Cardiac fibroblast (primary cell): ENCODE measurements at regions not wholly inside any gene's neighbourhood (a gene's known extent, or its start where the extent isn't known, plus 50 kb on each side); places are given as distances from the start of the nearest gene placed in this dataset.
"Not testable (repeated sequence)": the region's sequence is repeated elsewhere in the genome, so short reads cannot be mapped to it uniquely, and the experiment has no call there.

ENCODE experiments used
- DNase-seq, 2 donors: peaks; one replicate each; pipeline versions ENCODE4 v3.0.0 to v3.0.0-alpha.2; 2010; ENCODE audit warnings: low read depth in 2 of 2
- H3K4me3 ChIP-seq, 2 donors: replicated peaks in 1 of 2; 1 replicate in 1 of 2; 2 replicates in 1 of 2; pipeline ENCODE4 v1.5.1; 2011; ENCODE audit warnings: low read depth in 2 of 2, low read length in 2 of 2, mild to moderate bottlenecking in 2 of 2, moderate library complexity in 1 of 2
- TF ChIP-seq, protein P1 (sequence below): IDR thresholded peaks from one replicate; pipeline ENCODE4 v1.5.1; 2011; ENCODE audit warnings: low read depth, mild to moderate bottlenecking, low read length, inconsistent platforms

- DNase-seq = no peak
- TF ChIP-seq, protein P1, sequence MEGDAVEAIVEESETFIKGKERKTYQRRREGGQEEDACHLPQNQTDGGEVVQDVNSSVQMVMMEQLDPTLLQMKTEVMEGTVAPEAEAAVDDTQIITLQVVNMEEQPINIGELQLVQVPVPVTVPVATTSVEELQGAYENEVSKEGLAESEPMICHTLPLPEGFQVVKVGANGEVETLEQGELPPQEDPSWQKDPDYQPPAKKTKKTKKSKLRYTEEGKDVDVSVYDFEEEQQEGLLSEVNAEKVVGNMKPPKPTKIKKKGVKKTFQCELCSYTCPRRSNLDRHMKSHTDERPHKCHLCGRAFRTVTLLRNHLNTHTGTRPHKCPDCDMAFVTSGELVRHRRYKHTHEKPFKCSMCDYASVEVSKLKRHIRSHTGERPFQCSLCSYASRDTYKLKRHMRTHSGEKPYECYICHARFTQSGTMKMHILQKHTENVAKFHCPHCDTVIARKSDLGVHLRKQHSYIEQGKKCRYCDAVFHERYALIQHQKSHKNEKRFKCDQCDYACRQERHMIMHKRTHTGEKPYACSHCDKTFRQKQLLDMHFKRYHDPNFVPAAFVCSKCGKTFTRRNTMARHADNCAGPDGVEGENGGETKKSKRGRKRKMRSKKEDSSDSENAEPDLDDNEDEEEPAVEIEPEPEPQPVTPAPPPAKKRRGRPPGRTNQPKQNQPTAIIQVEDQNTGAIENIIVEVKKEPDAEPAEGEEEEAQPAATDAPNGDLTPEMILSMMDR = no peak
- H3K4me3 ChIP-seq = no peak overlapping the region
Observed at GRCh38 chr1:189305279-189305678, 1172.4 kb downstream of the BRINP3 start.

DNA sequence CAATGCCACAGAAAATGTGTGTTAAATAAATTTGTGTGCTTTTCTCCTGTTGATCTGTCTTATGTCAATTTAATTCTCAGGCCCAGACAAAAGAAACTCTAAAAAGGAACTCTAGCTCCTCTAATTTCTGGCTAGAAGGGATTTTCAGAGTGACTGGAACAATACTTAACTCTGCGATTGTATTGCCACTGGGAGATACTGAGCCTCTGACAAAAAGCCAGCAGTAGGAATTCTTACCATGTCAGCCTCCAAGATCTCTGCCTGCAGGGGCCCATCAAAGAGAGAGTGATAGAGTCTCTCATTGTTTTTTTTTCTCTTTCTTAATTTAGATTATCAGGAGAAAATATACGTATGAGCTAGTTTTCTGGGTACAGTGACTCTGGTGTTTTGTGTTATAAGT lies 1165.7 kb downstream of the BRINP3 start:
- DNase-seq = no peak
- no peak overlapping the region for H3K4me3 ChIP-seq
- TF ChIP-seq, protein P1 = no peak

GRCh38 chr1:189312499-189312898 lies 1165.2 kb downstream of the BRINP3 start:
- TF ChIP-seq, protein P1 = no peak

GRCh38 chr1:189313488-189313887 lies 1164.2 kb downstream of the BRINP3 start:
- DNase-seq = no peak
- no peak overlapping the region for H3K4me3 ChIP-seq
- TF ChIP-seq, protein P1 = no peak

More at GRCh38 chr1:189312499-189312898, 1165.2 kb downstream of the BRINP3 start:
- DNase-seq = no peak
- H3K4me3 ChIP-seq = no peak overlapping the region

DNA sequence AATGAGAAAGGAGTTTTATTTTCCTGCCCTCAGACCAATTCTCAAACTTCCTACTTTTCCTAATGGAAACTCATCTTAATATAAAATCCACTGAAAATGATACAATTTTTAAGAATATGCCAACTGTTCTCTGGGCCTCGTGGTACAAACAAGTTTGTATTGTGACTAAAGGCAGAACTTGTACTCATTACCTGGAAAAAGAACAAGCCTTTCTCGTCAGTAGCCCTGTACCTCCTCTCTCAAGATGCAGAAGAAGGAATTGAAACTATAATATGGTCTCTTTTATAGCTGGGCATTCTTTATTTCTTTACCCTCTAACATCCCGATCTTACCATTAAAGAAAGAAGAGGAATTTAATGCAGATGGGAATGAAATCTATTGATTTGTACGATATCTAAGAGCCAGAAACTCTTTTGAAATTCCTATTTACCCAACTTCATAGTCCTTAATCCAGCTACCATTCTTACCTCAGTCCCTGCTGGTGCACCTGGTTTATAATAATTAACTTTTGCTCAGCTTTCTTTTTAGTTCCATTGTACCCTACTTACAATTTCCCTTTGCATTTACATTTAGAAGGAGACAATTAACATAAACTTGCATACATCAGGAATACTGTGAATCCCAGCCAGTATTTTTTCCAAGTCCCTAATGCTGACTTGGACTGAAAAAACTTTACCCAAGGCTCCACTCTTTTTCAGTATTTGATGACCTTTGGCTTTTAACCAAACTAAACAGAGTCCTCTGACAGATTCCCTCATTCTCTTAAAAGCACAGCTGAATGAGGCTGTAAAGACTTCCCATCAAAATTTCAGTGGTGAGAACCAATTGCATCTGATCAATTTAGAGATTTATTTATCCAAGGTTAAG lies 1162.4 kb downstream of the BRINP3 start:
- DNase-seq = no peak
- TF ChIP-seq, protein P1 = no peak
- no peak overlapping the region for H3K4me3 ChIP-seq

DNA sequence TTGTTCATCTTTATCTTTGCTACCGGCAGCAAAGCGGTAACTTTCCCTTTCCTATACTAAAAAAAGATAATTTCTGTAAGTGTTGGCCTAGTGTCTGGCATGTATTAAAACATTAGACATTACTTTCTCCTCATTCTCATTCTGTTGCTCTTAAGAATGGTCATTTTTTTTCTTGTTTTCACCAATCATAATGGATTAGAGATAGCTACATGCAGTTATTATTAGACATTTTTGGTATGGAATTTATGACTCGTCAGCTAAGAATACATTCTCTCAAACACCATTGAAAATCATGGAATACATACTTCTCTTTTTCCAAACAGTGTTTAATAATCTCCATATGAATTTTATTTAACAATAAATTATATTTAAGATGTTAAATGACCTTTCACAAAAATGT lies 1154.6 kb downstream of the BRINP3 start:
- no peak overlapping the region for H3K4me3 ChIP-seq
- TF ChIP-seq, protein P1 = no peak
- DNase-seq = peak in 1 of 2 donors; percentile 16

DNA sequence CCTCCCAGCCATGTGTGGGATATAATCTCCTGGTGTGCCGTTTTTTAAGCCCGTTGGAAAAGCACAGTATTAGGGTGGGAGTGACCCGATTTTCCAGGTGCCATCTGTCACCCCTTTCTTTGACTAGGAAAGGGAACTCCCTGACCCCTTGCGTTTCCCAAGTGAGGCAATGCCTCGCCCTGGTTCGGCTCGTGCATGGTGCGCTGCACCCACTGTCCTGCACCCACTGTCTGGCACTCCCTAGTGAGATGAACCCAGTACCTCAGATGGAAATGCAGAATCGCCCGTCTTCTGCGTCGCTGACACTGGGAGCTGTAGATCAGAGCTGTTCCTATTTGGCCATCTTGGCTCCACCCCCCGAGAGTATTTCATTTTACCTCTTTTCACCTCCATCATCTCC lies 1146.6 kb downstream of the BRINP3 start:
- not testable (repeated sequence) for DNase-seq, H3K4me3 ChIP-seq
